GM12878 (cell line): ENCODE measurements at regions not wholly inside any gene's neighbourhood (a gene's known extent, or its start where the extent isn't known, plus 50 kb on each side); places are given as distances from the start of the nearest gene placed in this dataset.

Source experiments
- ATAC-seq: fragments of 200-7000 bp; cut with Tn5 transposase; 3 replicates; pipeline ENCODE4 v1.9.1; 2020; ENCODE audit warnings: mild to moderate bottlenecking, moderate library complexity
- BruUV-seq: library from RNA; stranded (reverse); fragments of 400-500 nt; replicated peaks from 2 replicates; lab custom pipeline; 2021; lab: Mats Ljungman, UMichigan
- CTCF ChIA-PET: fragments of 300-600 bp; sonication (Branson Sonifier 250); formaldehyde crosslinking; extraction: SDS; loops from one replicate; lab custom pipeline; 2021; ENCODE audit warnings: inconsistent platforms; lab: Yijun Ruan, JAX
- POLR2A ChIA-PET: fragments of 350-600 bp; formaldehyde crosslinking; extraction: SDS; loops from one replicate; lab custom pipeline; 2021; ENCODE audit warnings: inconsistent platforms; lab: Charles Lee
- RAD21 ChIA-PET: fragments of 300-600 bp; sonication (Branson Sonifier 250); formaldehyde crosslinking; loops from one replicate; lab custom pipeline; 2023; ENCODE audit warnings: antibody characterized with exemption; ENCODE audit not compliant: unreplicated experiment; lab: Charles Lee
- SMC1A ChIA-PET: fragments of 300-600 bp; sonication (Branson Sonifier 250); formaldehyde crosslinking; loops from one replicate; lab custom pipeline; 2023; ENCODE audit not compliant: unreplicated experiment, uncharacterized antibody; lab: Charles Lee
- DNase-seq: peaks from one replicate; pipeline ENCODE4 v3.0.0-alpha.2; 2011; ENCODE audit warnings: low read depth, low spot score
- FAIRE-seq: peaks from 3 replicates; lab custom pipeline; 2011; peaks lifted over from hg19 to GRCh38; lab: Jason Lieb, UNC
- H2AFZ ChIP-seq: 2 replicates; pipeline ENCODE4 v1.6.0; 2011; ENCODE audit warnings: low read depth, low read length, control low read depth; ENCODE audit not compliant: control insufficient read depth
- H3K27ac ChIP-seq: 2 replicates; pipeline ENCODE4 v1.5.1; 2011; ENCODE audit warnings: control low read depth; ENCODE audit not compliant: control insufficient read depth, insufficient read depth
- H3K27me3 ChIP-seq, 2 experiments: replicated peaks in 1 of 2; 2 replicates each; pipeline versions ENCODE4 v1.6.0 to v1.6.1; 2011; ENCODE audit warnings: low read length in 1 of 2; ENCODE audit not compliant: control insufficient read depth in 2 of 2, insufficient read depth in 2 of 2
- H3K36me3 ChIP-seq, 2 experiments: 2 replicates each; pipeline ENCODE4 v1.5.1; 2011; ENCODE audit warnings: low read length in 1 of 2; ENCODE audit not compliant: control insufficient read depth in 2 of 2, insufficient read depth in 2 of 2
- H3K4me1 ChIP-seq: 2 replicates; pipeline ENCODE4 v1.6.1; 2011; ENCODE audit warnings: mild to moderate bottlenecking, low read length, moderate library complexity, mixed read lengths; ENCODE audit not compliant: control insufficient read depth, insufficient read depth
- H3K4me2 ChIP-seq: 2 replicates; pipeline ENCODE4 v1.6.0; 2011; ENCODE audit warnings: control low read depth; ENCODE audit not compliant: control insufficient read depth, insufficient read depth
- H3K4me3 ChIP-seq: fragments of 200-600 bp; sonication (generic); 2 replicates; pipeline ENCODE4 v1.5.1; 2016
- H3K79me2 ChIP-seq: 2 replicates; pipeline ENCODE4 v1.6.0; 2011; ENCODE audit warnings: low read length; ENCODE audit not compliant: control insufficient read depth, insufficient read depth
- H3K9ac ChIP-seq: 2 replicates; pipeline ENCODE4 v1.8.0; 2011; ENCODE audit warnings: low read length, control low read depth, mixed read lengths; ENCODE audit not compliant: control insufficient read depth, insufficient read depth
- H3K9me3 ChIP-seq: replicated peaks from 3 replicates; pipeline ENCODE4 v1.5.1; 2011; ENCODE audit warnings: mild to moderate bottlenecking, low read length; ENCODE audit not compliant: control insufficient read depth, insufficient read depth
- H4K20me1 ChIP-seq: 2 replicates; pipeline ENCODE4 v1.6.0; 2011; ENCODE audit not compliant: control insufficient read depth, insufficient read depth
- CEBPZ ChIP-seq: fragments of 150-350 bp; IDR thresholded peaks from 2 replicates; pipeline ENCODE4 v1.6.1; 2016; ENCODE audit warnings: low read depth, low read length
- CREB1 ChIP-seq: IDR thresholded peaks from 2 replicates; pipeline ENCODE4 v1.6.1; 2012; ENCODE audit warnings: low read depth, mild to moderate bottlenecking, inconsistent platforms
- ETV6 ChIP-seq, 2 experiments: fragments of 450-650 bp in 1 of 2; IDR thresholded peaks in 1 of 2; conservative IDR thresholded peaks in 1 of 2; 2 replicates each; pipeline ENCODE4 v1.6.1; 2014; ENCODE audit warnings: antibody characterized with exemption in 1 of 2, borderline replicate concordance in 1 of 2, low read depth in 1 of 2, mild to moderate bottlenecking in 1 of 2, moderate library complexity in 1 of 2
- EZH2 ChIP-seq: IDR thresholded peaks from 2 replicates; pipeline ENCODE4 v1.6.1; 2012; ENCODE audit warnings: low read depth, mild to moderate bottlenecking, control low read depth, inconsistent platforms, low read length, borderline replicate concordance; ENCODE audit not compliant: control insufficient read depth
- KAT2A ChIP-seq: conservative IDR thresholded peaks from 2 replicates; pipeline ENCODE4 v1.6.1; 2011; ENCODE audit warnings: low read depth, low read length; ENCODE audit not compliant: control insufficient read depth
- RELA ChIP-seq: fragments of 450-650 bp; IDR thresholded peaks from 2 replicates; pipeline ENCODE4 v1.8.0; 2014; ENCODE audit warnings: borderline replicate concordance; ENCODE audit not compliant: partially characterized antibody
- SMC3 ChIP-seq: IDR thresholded peaks from 2 replicates; pipeline ENCODE4 v1.6.1; 2011; ENCODE audit warnings: low read length, improper control_type of control experiment, borderline replicate concordance
- TCF7 ChIP-seq: IDR thresholded peaks from 2 replicates; pipeline ENCODE4 v1.6.1; 2014; ENCODE audit warnings: antibody characterized with exemption, borderline replicate concordance
- ZNF24 ChIP-seq: fragments of 450-650 bp; IDR thresholded peaks from 2 replicates; pipeline ENCODE4 v1.6.1; 2017; ENCODE audit warnings: antibody characterized with exemption, mild to moderate bottlenecking
- WGBS: methylation state at CpG from one replicate; pipeline ENCODE4 v1.1.6; 2016; ENCODE audit warnings: low lambda C conversion rate; ENCODE audit not compliant: insufficient replicate concordance, insufficient coverage; ENCODE audit errors: missing lambda C conversion rate; 5-methylcytosine and 5-hydroxymethylcytosine counted together
- in situ Hi-C: fragments of 300-500 bp; cut with MboI; formaldehyde crosslinking; loops from 9 replicates; pipeline ENCODE4 v1.14.3; 2018; ENCODE audit warnings: mixed read lengths
- intact Hi-C: fragments of 100-400 bp; cut with micrococcal nuclease; formaldehyde crosslinking; loops from one replicate; pipeline ENCODE4 v1.14.2; 2022; ENCODE audit not compliant: unreplicated experiment
- TF ChIP-seq, protein P1 (sequence below): fragments of 450-650 bp; formaldehyde crosslinking; IDR thresholded peaks from 2 replicates; pipeline ENCODE4 v1.5.0; 2022; ENCODE audit warnings: mild to moderate bottlenecking, missing genetic modification characterization
- TF ChIP-seq, protein P2 (sequence below): fragments of 450-650 bp; IDR thresholded peaks from 2 replicates; pipeline ENCODE4 v1.6.1; 2014; ENCODE audit warnings: mild to moderate bottlenecking
- TF ChIP-seq, protein P3 (sequence below): fragments of 450-650 bp; IDR thresholded peaks from 2 replicates; pipeline ENCODE4 v1.6.1; 2016; ENCODE audit warnings: mild to moderate bottlenecking

DNA sequence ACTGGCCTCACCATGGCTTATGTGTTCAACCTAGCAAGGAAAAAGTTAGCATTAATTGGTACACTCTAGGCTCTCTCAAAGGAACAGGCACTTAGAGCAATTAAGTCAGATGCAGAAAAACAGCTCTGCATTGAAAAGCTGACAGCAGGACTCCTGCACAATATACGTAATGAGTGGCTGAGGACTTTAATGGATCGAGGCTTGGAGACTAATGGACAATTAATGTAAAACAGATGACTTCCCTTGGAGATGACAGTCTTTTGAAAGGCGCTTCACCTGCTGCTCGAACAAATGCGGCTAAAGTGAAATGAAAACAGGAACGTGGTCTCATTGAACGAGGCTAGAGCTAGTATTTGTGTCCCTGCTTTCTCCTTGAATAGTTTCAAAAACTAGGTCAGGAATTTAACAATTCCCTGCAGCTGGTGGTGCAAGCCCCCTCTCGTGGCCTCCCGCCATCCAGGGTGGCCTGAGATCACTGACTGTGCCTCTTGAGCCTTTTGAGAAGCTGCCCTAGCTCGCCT is 137.1 kb downstream of the ELOVL4 start (continued):
- TF ChIP-seq CREB1 (no peak), ETV6 (conservative IDR thresholded peaks at IDR 0.05 in 1 of 2, IDR thresholded peaks at IDR 0.05 in 1 of 2; ENCODE audit: borderline replicate concordance in 1 of 2, low read depth in 1 of 2) (no peak), RELA (no peak), TCF7 (no peak)

DNA sequence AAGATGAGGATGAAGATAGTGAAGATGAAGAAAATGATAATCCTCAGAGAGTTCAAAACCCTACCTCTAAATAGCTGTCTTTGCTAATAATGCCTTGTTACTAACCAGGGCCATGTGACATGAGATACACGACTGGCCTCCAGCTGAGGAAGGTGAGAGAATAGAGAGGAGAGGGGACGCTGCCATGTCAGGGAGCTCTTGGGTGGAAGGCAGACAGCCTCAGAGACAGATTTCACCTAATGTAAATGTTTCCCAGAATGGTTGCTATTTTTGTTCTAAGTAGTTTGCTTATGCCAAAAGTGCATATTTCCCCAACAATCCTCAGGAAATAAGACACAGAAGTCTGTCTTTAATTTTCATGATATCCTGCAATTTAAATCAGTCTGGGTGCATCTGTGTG is 138.4 kb downstream of the ELOVL4 start:
- Histone ChIP-seq H2AFZ (no peak overlapping the region), H3K36me3 (no peaks in the 10 kb centered on the region), H3K4me2 (no peak overlapping the region), H3K4me1 (no peaks in the 10 kb centered on the region), H3K27me3 (0 out of 4 replicates have a peak, but pooled peaks cover 0 to 2% of the 10 kb centered on the region in 2 experiments), H3K9me3 (peaks cover 1% of the 10 kb centered on the region; the same call in 1 of the 3 replicates), H3K4me3 (no peak overlapping the region), H3K9ac (no peak overlapping the region), H3K79me2 (no peaks in the 10 kb centered on the region), H4K20me1 (no peaks in the 10 kb centered on the region), H3K27ac (no peak overlapping the region)
- DNase-seq (no peak), FAIRE-seq (no peak), ATAC-seq (no peak)
- ChIA-PET SMC1A (interaction anchor here (0.8 to 0.9 kb wide), 2 partner anchors 18 to 234 kb away, joined by 3 read pairs; no protein-coding TSS in a partner anchor), POLR2A (no interaction called here), CTCF (interaction anchor here (1.2 to 4.6 kb wide), 2 partner anchors 23 to 30 kb away, joined by 3 to 25 read pairs; no protein-coding TSS in a partner anchor), RAD21 (no interaction called here)
- 53% methylated on average over 2 of the region's 2 CpGs for WGBS
- BruUV-seq: no TSS peak
- intact Hi-C loops (no loop called here), in situ Hi-C loops (no loop called here)
- no peak for TF ChIP-seq EZH2
- TF ChIP-seq, protein P1, sequence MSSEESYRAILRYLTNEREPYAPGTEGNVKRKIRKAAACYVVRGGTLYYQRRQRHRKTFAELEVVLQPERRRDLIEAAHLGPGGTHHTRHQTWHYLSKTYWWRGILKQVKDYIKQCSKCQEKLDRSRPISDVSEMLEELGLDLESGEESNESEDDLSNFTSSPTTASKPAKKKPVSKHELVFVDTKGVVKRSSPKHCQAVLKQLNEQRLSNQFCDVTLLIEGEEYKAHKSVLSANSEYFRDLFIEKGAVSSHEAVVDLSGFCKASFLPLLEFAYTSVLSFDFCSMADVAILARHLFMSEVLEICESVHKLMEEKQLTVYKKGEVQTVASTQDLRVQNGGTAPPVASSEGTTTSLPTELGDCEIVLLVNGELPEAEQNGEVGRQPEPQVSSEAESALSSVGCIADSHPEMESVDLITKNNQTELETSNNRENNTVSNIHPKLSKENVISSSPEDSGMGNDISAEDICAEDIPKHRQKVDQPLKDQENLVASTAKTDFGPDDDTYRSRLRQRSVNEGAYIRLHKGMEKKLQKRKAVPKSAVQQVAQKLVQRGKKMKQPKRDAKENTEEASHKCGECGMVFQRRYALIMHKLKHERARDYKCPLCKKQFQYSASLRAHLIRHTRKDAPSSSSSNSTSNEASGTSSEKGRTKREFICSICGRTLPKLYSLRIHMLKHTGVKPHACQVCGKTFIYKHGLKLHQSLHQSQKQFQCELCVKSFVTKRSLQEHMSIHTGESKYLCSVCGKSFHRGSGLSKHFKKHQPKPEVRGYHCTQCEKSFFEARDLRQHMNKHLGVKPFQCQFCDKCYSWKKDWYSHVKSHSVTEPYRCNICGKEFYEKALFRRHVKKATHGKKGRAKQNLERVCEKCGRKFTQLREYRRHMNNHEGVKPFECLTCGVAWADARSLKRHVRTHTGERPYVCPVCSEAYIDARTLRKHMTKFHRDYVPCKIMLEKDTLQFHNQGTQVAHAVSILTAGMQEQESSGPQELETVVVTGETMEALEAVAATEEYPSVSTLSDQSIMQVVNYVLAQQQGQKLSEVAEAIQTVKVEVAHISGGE (CRISPR knock-in tag): no peak
- no peak for TF ChIP-seq CEBPZ
- TF ChIP-seq, protein P2, sequence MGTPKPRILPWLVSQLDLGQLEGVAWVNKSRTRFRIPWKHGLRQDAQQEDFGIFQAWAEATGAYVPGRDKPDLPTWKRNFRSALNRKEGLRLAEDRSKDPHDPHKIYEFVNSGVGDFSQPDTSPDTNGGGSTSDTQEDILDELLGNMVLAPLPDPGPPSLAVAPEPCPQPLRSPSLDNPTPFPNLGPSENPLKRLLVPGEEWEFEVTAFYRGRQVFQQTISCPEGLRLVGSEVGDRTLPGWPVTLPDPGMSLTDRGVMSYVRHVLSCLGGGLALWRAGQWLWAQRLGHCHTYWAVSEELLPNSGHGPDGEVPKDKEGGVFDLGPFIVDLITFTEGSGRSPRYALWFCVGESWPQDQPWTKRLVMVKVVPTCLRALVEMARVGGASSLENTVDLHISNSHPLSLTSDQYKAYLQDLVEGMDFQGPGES: no peak
- no peak for TF ChIP-seq SMC3
- no peak for TF ChIP-seq KAT2A
- TF ChIP-seq TCF7: no peak
- no peak for TF ChIP-seq CREB1
- no peak for TF ChIP-seq ZNF24
- TF ChIP-seq, protein P3, sequence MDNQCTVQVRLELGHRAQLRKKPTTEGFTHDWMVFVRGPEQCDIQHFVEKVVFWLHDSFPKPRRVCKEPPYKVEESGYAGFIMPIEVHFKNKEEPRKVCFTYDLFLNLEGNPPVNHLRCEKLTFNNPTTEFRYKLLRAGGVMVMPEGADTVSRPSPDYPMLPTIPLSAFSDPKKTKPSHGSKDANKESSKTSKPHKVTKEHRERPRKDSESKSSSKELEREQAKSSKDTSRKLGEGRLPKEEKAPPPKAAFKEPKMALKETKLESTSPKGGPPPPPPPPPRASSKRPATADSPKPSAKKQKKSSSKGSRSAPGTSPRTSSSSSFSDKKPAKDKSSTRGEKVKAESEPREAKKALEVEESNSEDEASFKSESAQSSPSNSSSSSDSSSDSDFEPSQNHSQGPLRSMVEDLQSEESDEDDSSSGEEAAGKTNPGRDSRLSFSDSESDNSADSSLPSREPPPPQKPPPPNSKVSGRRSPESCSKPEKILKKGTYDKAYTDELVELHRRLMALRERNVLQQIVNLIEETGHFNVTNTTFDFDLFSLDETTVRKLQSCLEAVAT: no peak
